ENCODE measurements at regions not wholly inside any gene's neighbourhood (a gene's known extent, or its start where the extent isn't known, plus 50 kb on each side); places are given as distances from the start of the nearest gene placed in this dataset.

DNA sequence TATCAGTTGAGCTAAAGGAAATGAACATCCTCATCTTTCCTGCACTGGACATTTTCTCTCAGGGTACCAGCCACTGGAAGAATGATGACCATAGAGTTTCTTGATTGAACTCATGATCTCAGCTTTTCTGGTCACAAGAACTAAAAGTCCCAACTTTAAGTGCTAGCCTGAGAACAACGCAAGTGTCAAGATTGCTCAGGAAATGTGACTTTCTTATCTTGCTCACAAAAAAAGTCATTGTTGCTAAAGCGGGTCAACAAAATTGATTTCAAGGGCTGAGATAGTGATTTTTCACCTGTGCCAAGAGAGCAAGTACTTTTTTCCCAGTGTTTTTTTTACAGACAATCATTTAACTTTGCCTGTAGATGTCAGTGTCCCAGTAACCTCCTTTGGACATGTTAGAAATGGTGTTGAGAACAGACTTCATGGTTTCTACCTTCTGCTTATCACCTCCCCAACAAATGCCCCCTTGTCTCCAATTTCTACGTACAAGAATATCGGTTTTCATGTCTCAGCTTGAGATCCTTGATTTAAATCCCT, 125.9 kb downstream of the SEMA6D start:
- TF ChIP-seq, protein P1, sequence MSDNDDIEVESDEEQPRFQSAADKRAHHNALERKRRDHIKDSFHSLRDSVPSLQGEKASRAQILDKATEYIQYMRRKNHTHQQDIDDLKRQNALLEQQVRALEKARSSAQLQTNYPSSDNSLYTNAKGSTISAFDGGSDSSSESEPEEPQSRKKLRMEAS (IDR thresholded peaks at IDR 0.05): no peak
- TF ChIP-seq, protein P2, sequence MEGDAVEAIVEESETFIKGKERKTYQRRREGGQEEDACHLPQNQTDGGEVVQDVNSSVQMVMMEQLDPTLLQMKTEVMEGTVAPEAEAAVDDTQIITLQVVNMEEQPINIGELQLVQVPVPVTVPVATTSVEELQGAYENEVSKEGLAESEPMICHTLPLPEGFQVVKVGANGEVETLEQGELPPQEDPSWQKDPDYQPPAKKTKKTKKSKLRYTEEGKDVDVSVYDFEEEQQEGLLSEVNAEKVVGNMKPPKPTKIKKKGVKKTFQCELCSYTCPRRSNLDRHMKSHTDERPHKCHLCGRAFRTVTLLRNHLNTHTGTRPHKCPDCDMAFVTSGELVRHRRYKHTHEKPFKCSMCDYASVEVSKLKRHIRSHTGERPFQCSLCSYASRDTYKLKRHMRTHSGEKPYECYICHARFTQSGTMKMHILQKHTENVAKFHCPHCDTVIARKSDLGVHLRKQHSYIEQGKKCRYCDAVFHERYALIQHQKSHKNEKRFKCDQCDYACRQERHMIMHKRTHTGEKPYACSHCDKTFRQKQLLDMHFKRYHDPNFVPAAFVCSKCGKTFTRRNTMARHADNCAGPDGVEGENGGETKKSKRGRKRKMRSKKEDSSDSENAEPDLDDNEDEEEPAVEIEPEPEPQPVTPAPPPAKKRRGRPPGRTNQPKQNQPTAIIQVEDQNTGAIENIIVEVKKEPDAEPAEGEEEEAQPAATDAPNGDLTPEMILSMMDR (IDR thresholded peaks at IDR 0.05; ENCODE audit: low read depth, low read length, missing input control): no peak
- TF ChIP-seq GABPA (IDR thresholded peaks at IDR 0.05 in 1 of 2, conservative IDR thresholded peaks at IDR 0.05 in 1 of 2) (no peak), SP1 (IDR thresholded peaks at IDR 0.05) (no peak), JUND (IDR thresholded peaks at IDR 0.05) (no peak), YY1 (IDR thresholded peaks at IDR 0.05) (no peak), RXRA (IDR thresholded peaks at IDR 0.05) (no peak), NR2F2 (IDR thresholded peaks at IDR 0.05) (no peak), FOXA1 (IDR thresholded peaks at IDR 0.05) (no peak), HNF4A (conservative IDR thresholded peaks at IDR 0.05) (no peak), TAF1 (conservative IDR thresholded peaks at IDR 0.05) (no peak), FOXA2 (IDR thresholded peaks at IDR 0.05) (no peak), EGR1 (IDR thresholded peaks at IDR 0.05; ENCODE audit: low read depth in 2 of 2) (no peak), RAD21 (IDR thresholded peaks at IDR 0.05) (no peak), HNF4G (IDR thresholded peaks at IDR 0.05) (no peak)
- TF ChIP-seq, protein P3, sequence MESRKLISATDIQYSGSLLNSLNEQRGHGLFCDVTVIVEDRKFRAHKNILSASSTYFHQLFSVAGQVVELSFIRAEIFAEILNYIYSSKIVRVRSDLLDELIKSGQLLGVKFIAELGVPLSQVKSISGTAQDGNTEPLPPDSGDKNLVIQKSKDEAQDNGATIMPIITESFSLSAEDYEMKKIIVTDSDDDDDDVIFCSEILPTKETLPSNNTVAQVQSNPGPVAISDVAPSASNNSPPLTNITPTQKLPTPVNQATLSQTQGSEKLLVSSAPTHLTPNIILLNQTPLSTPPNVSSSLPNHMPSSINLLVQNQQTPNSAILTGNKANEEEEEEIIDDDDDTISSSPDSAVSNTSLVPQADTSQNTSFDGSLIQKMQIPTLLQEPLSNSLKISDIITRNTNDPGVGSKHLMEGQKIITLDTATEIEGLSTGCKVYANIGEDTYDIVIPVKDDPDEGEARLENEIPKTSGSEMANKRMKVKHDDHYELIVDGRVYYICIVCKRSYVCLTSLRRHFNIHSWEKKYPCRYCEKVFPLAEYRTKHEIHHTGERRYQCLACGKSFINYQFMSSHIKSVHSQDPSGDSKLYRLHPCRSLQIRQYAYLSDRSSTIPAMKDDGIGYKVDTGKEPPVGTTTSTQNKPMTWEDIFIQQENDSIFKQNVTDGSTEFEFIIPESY (IDR thresholded peaks at IDR 0.05): no peak
- TF ChIP-seq, protein P4, sequence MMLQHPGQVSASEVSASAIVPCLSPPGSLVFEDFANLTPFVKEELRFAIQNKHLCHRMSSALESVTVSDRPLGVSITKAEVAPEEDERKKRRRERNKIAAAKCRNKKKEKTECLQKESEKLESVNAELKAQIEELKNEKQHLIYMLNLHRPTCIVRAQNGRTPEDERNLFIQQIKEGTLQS (IDR thresholded peaks at IDR 0.05): no peak
- TF ChIP-seq, protein P5, sequence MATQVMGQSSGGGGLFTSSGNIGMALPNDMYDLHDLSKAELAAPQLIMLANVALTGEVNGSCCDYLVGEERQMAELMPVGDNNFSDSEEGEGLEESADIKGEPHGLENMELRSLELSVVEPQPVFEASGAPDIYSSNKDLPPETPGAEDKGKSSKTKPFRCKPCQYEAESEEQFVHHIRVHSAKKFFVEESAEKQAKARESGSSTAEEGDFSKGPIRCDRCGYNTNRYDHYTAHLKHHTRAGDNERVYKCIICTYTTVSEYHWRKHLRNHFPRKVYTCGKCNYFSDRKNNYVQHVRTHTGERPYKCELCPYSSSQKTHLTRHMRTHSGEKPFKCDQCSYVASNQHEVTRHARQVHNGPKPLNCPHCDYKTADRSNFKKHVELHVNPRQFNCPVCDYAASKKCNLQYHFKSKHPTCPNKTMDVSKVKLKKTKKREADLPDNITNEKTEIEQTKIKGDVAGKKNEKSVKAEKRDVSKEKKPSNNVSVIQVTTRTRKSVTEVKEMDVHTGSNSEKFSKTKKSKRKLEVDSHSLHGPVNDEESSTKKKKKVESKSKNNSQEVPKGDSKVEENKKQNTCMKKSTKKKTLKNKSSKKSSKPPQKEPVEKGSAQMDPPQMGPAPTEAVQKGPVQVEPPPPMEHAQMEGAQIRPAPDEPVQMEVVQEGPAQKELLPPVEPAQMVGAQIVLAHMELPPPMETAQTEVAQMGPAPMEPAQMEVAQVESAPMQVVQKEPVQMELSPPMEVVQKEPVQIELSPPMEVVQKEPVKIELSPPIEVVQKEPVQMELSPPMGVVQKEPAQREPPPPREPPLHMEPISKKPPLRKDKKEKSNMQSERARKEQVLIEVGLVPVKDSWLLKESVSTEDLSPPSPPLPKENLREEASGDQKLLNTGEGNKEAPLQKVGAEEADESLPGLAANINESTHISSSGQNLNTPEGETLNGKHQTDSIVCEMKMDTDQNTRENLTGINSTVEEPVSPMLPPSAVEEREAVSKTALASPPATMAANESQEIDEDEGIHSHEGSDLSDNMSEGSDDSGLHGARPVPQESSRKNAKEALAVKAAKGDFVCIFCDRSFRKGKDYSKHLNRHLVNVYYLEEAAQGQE (IDR thresholded peaks at IDR 0.05): no peak
- no peaks in the 10 kb centered on the region for H3K4me1 ChIP-seq (ENCODE audit: control insufficient read depth in 4 of 4, insufficient read depth in 4 of 4, low read length in 3 of 4)
- no peaks in the 10 kb centered on the region for H3K36me3 ChIP-seq (ENCODE audit: control insufficient read depth in 4 of 4, insufficient read depth in 3 of 4, low read depth in 1 of 4, low read length in 3 of 4)
- H3K27me3 ChIP-seq (ENCODE audit: control insufficient read depth in 4 of 4, insufficient read depth in 4 of 4, low read length in 3 of 4): no peaks in the 10 kb centered on the region
- DNase-seq (ENCODE audit: low spot score): no peak
- no peak overlapping the region for H3K9ac ChIP-seq (ENCODE audit: low read depth in 1 of 2, low read length in 2 of 2)
- no peaks in the 10 kb centered on the region for H3K9me3 ChIP-seq (ENCODE audit: control insufficient read depth in 4 of 4, low read length in 3 of 4)
- 66% methylated on average over 4 of the region's 4 CpGs for WGBS
- H3K27ac ChIP-seq (ENCODE audit: low read depth in 1 of 2, low read length in 2 of 2): no peak overlapping the region
- no peak overlapping the region for H3K4me3 ChIP-seq (ENCODE audit: low read depth in 1 of 3, low read length in 3 of 3)

Data from liver (tissue), 8 donors.